Trophoblast cell (in vitro differentiated cells and primary cell): ENCODE measurements at regions not wholly inside any gene's neighbourhood (a gene's known extent, or its start where the extent isn't known, plus 50 kb on each side); places are given as distances from the start of the nearest gene placed in this dataset.

Experiments used
- DNase-seq, 2 donors: peaks; one replicate each; pipeline ENCODE4 v3.0.0-alpha.2; 2016
- H2AFZ ChIP-seq: 2 replicates; pipeline ENCODE4 v1.6.1; 2013; ENCODE audit warnings: low read length, moderate library complexity, mild to moderate bottlenecking; ENCODE audit not compliant: insufficient read depth, poor library complexity
- H2AK5ac ChIP-seq: 2 replicates; pipeline ENCODE4 v1.6.1; 2013; ENCODE audit warnings: mild to moderate bottlenecking, low read length
- H2BK120ac ChIP-seq: 2 replicates; pipeline ENCODE4 v1.6.1; 2013; ENCODE audit warnings: low read length, mild to moderate bottlenecking, moderate library complexity; ENCODE audit not compliant: insufficient read depth, poor library complexity
- H2BK12ac ChIP-seq: 2 replicates; pipeline ENCODE4 v1.6.1; 2013; ENCODE audit warnings: mild to moderate bottlenecking, low read length, moderate library complexity
- H2BK5ac ChIP-seq: 2 replicates; pipeline ENCODE4 v1.6.1; 2013; ENCODE audit warnings: low read length, low read depth, moderate library complexity, mild to moderate bottlenecking; ENCODE audit not compliant: poor library complexity
- H3K14ac ChIP-seq: 2 replicates; pipeline ENCODE4 v1.6.1; 2013; ENCODE audit warnings: mild to moderate bottlenecking, low read length
- H3K18ac ChIP-seq: 2 replicates; pipeline ENCODE4 v1.6.1; 2013; ENCODE audit warnings: mild to moderate bottlenecking, low read length
- H3K23ac ChIP-seq: 2 replicates; pipeline ENCODE4 v1.6.1; 2013; ENCODE audit warnings: low read length
- H3K27ac ChIP-seq: 2 replicates; pipeline ENCODE4 v1.5.1; 2013; ENCODE audit warnings: low read depth, mild to moderate bottlenecking, inconsistent platforms, low read length, moderate library complexity
- H3K27me3 ChIP-seq: 2 replicates; pipeline ENCODE4 v1.6.1; 2013; ENCODE audit warnings: inconsistent platforms, mild to moderate bottlenecking, low read length, moderate library complexity; ENCODE audit not compliant: insufficient read depth
- H3K36me3 ChIP-seq, 2 experiments: 1 replicate in 1 of 2; 2 replicates in 1 of 2; pipeline ENCODE4 v1.6.1; 2013; ENCODE audit warnings: low read length in 2 of 2, mild to moderate bottlenecking in 2 of 2, moderate library complexity in 1 of 2; ENCODE audit not compliant: insufficient read depth in 2 of 2, control insufficient read depth in 1 of 2
- H3K4ac ChIP-seq: 2 replicates; pipeline ENCODE4 v1.6.1; 2013; ENCODE audit warnings: low read depth, mild to moderate bottlenecking, low read length, moderate library complexity
- H3K4me1 ChIP-seq, 2 experiments: 1 replicate in 1 of 2; 2 replicates in 1 of 2; pipeline ENCODE4 v1.6.1; 2013; ENCODE audit warnings: low read length in 2 of 2, mild to moderate bottlenecking in 2 of 2, moderate library complexity in 1 of 2; ENCODE audit not compliant: insufficient read depth in 2 of 2, control insufficient read depth in 1 of 2
- H3K4me2 ChIP-seq: 2 replicates; pipeline ENCODE4 v1.6.1; 2013; ENCODE audit warnings: inconsistent platforms, mild to moderate bottlenecking, low read length, moderate library complexity
- H3K4me3 ChIP-seq: 2 replicates; pipeline ENCODE4 v1.5.1; 2013; ENCODE audit warnings: mild to moderate bottlenecking, low read depth, low read length, inconsistent platforms
- H3K79me1 ChIP-seq: one replicate; pipeline ENCODE4 v1.6.1; 2013; ENCODE audit warnings: low read length
- H3K79me2 ChIP-seq: 2 replicates; pipeline ENCODE4 v1.6.1; 2013; ENCODE audit warnings: low read length, mild to moderate bottlenecking; ENCODE audit not compliant: control insufficient read depth, insufficient read depth, poor library complexity
- H3K9ac ChIP-seq: 2 replicates; pipeline ENCODE4 v1.6.1; 2013; ENCODE audit warnings: mild to moderate bottlenecking, low read length
- H3K9me3 ChIP-seq: 2 replicates; pipeline ENCODE4 v1.6.1; 2013; ENCODE audit warnings: low read depth, mild to moderate bottlenecking, control low read depth, inconsistent platforms, low read length; ENCODE audit not compliant: insufficient read depth
- H4K12ac ChIP-seq: 2 replicates; pipeline ENCODE4 v1.6.1; 2013; ENCODE audit warnings: low read depth, mild to moderate bottlenecking, low read length, moderate library complexity
- H4K8ac ChIP-seq: 2 replicates; pipeline ENCODE4 v1.6.1; 2013; ENCODE audit warnings: low read depth, mild to moderate bottlenecking, low read length, moderate library complexity
- H4K91ac ChIP-seq: one replicate; pipeline ENCODE4 v1.6.1; 2013; ENCODE audit warnings: low read depth, mild to moderate bottlenecking, low read length, moderate library complexity
- WGBS: extraction: QIAGEN DNeasy Blood & Tissue Kit; methylation state at CpG from one replicate; pipeline ENCODE4 v1.1.7; 2013; ENCODE audit warnings: missing lambda C conversion rate; ENCODE audit not compliant: insufficient read length, insufficient coverage; ENCODE audit errors: extremely low coverage; 5-methylcytosine and 5-hydroxymethylcytosine counted together

DNA sequence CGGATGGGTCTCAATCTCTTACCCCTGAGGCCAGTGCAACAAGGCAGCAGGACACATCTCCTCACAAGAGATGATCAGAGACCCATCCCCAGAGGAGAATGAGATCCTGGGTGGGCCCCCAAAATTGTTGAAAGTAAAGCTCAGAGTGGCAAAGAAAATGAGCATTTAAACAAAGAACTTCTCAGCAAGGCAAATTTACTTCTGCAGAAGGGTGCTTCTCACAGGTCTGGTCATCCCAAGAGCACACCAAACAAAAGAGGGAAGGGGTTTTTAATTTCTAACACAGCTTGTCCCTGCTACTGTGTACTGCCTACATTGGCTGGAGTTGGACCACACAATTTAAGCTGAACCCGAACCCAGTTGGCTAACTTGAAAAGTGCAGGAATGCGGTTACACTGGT is 1628.6 kb upstream of the RAG2 start:
- H3K79me1 ChIP-seq: no peaks in the 10 kb centered on the region
- no peak overlapping the region for H2AFZ ChIP-seq
- no peak overlapping the region for H2AK5ac ChIP-seq
- no peak overlapping the region for H3K27ac ChIP-seq
- H2BK120ac ChIP-seq: no peak overlapping the region
- H3K36me3 ChIP-seq: no peaks in the 10 kb centered on the region
- no peak overlapping the region for H4K91ac ChIP-seq
- no peak overlapping the region for H3K4ac ChIP-seq
- no peak overlapping the region for H4K12ac ChIP-seq
- H3K9me3 ChIP-seq: peaks cover 7% of the 10 kb centered on the region
- H3K9ac ChIP-seq: no peak overlapping the region
- H3K14ac ChIP-seq: no peak overlapping the region
- H2BK5ac ChIP-seq: no peak overlapping the region
- H3K4me2 ChIP-seq: no peak overlapping the region
- DNase-seq: no peak
- no peaks in the 10 kb centered on the region for H3K27me3 ChIP-seq
- H3K79me2 ChIP-seq: no peaks in the 10 kb centered on the region
- no peaks in the 10 kb centered on the region for H3K4me1 ChIP-seq
- H3K4me3 ChIP-seq: no peak overlapping the region
- no peak overlapping the region for H3K18ac ChIP-seq
- no peak overlapping the region for H3K23ac ChIP-seq
- H4K8ac ChIP-seq: no peak overlapping the region
- no CpG with 5 or more reads among the region's 3 CpGs for WGBS
- no peak overlapping the region for H2BK12ac ChIP-seq

DNA sequence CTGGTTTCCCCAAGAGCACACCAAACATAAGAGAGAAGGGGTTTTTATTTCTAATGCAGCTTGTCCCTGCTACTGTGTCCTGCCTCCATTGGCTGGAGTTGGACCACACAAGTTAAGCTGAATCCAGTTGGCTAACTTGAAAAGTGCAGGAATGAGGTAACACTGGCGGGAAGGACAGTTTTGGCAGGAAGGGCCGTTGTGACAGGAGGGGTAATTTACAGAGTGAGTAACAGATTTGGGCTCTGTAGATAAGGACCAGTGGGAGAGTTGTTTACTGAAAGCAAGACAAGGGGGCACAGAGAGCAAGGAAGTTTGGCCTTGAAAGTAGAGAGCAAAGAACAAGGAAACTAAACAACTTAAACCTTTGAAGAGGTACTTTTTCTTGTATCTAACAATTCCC is 1623.3 kb upstream of the RAG2 start:
- no peak overlapping the region for H2BK12ac ChIP-seq
- DNase-seq: no peak
- H3K4me1 ChIP-seq: no peaks in the 10 kb centered on the region
- H3K4me2 ChIP-seq: no peak overlapping the region
- H2AK5ac ChIP-seq: no peak overlapping the region
- no peak overlapping the region for H4K12ac ChIP-seq
- H3K4ac ChIP-seq: no peak overlapping the region
- no peak overlapping the region for H2BK5ac ChIP-seq
- no peak overlapping the region for H4K8ac ChIP-seq
- H3K36me3 ChIP-seq: no peaks in the 10 kb centered on the region
- no peaks in the 10 kb centered on the region for H3K79me2 ChIP-seq
- no peak overlapping the region for H3K27ac ChIP-seq
- H3K4me3 ChIP-seq: no peak overlapping the region
- no peaks in the 10 kb centered on the region for H3K27me3 ChIP-seq
- no peak overlapping the region for H3K18ac ChIP-seq
- no CpG with 5 or more reads among the region's 2 CpGs for WGBS
- peaks cover 4% of the 10 kb centered on the region for H3K9me3 ChIP-seq
- no peak overlapping the region for H4K91ac ChIP-seq
- H3K79me1 ChIP-seq: no peaks in the 10 kb centered on the region
- H3K23ac ChIP-seq: no peak overlapping the region
- no peak overlapping the region for H2AFZ ChIP-seq
- H3K14ac ChIP-seq: no peak overlapping the region
- no peak overlapping the region for H2BK120ac ChIP-seq
- H3K9ac ChIP-seq: no peak overlapping the region

DNA sequence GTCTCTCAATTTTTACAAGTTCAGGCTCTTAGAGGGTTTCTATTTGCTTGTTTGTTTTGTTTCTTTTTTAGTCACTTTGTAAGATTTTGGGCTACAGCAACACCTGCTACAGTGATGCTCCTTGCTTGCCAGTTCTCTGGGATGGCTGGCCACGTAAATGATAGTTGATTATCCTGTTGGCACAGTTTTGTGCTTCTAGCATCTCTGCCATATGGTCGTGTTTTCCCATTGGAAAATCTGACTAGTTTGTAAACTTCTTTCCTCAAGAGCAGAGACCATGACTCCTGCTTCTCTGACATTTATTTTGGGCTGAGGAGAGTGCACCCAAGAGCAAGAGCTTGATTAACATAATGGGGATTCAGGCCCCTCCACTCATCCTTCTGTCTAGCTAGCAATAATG is 1621.6 kb upstream of the RAG2 start:
- H3K27ac ChIP-seq: no peak overlapping the region
- WGBS: no CpG with 5 or more reads among the region's 2 CpGs
- H3K27me3 ChIP-seq: no peaks in the 10 kb centered on the region
- no peak overlapping the region for H2AFZ ChIP-seq
- no peaks in the 10 kb centered on the region for H3K4me1 ChIP-seq
- H4K8ac ChIP-seq: no peak overlapping the region
- H3K14ac ChIP-seq: no peak overlapping the region
- no peak overlapping the region for H2BK120ac ChIP-seq
- H3K9ac ChIP-seq: no peak overlapping the region
- no peak overlapping the region for H3K18ac ChIP-seq
- no peak overlapping the region for H2BK5ac ChIP-seq
- no peak overlapping the region for H3K23ac ChIP-seq
- no peaks in the 10 kb centered on the region for H3K79me2 ChIP-seq
- no peak overlapping the region for H3K4me3 ChIP-seq
- H2AK5ac ChIP-seq: no peak overlapping the region
- H4K91ac ChIP-seq: no peak overlapping the region
- H3K79me1 ChIP-seq: no peaks in the 10 kb centered on the region
- H3K36me3 ChIP-seq: no peaks in the 10 kb centered on the region
- peaks cover 2% of the 10 kb centered on the region for H3K9me3 ChIP-seq
- H2BK12ac ChIP-seq: no peak overlapping the region
- DNase-seq: no peak
- H3K4ac ChIP-seq: no peak overlapping the region
- no peak overlapping the region for H3K4me2 ChIP-seq
- H4K12ac ChIP-seq: no peak overlapping the region

DNA sequence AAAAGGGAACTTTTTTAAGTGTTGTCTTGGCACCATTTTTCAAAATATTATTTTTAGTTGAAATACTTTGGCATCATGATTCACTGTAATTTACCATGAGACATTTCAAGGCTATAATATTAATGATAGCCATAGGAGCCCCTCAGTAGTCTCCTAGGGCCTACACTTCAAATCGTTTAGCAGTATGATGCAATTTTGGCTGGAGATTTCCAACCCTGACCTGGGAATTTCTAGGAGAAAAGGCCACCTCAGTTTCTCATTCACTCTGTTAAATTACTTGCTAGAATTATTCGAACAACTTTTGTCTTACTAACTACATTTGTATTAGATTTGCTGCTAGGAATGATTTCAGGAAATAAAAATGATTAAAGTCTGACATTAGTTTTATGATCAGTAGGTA is 1610.9 kb upstream of the RAG2 start:
- Histone ChIP-seq H2AK5ac (no peak overlapping the region), H3K27ac (no peak overlapping the region), H3K79me1 (no peaks in the 10 kb centered on the region), H3K18ac (no peak overlapping the region), H3K4me2 (no peak overlapping the region), H3K23ac (no peak overlapping the region), H4K12ac (no peak overlapping the region), H2BK5ac (no peak overlapping the region), H2BK120ac (no peak overlapping the region), H3K4ac (no peak overlapping the region), H3K27me3 (no peaks in the 10 kb centered on the region), H4K8ac (no peak overlapping the region), H3K36me3 (no peaks in the 10 kb centered on the region), H2AFZ (no peak overlapping the region), H3K4me3 (no peak overlapping the region), H3K14ac (no peak overlapping the region), H4K91ac (no peak overlapping the region), H3K9ac (no peak overlapping the region), H2BK12ac (no peak overlapping the region), H3K9me3 (no peaks in the 10 kb centered on the region), H3K79me2 (no peaks in the 10 kb centered on the region), H3K4me1 (no peaks in the 10 kb centered on the region)
- no peak for DNase-seq
- no CpG with 5 or more reads among the region's 2 CpGs for WGBS
